Ascending aorta (tissue), 2 donors: ENCODE measurements at regions not wholly inside any gene's neighbourhood (a gene's known extent, or its start where the extent isn't known, plus 50 kb on each side); places are given as distances from the start of the nearest gene placed in this dataset.
"Not testable (repeated sequence)": the region's sequence is repeated elsewhere in the genome, so short reads cannot be mapped to it uniquely, and the experiment has no call there.

Experiments used
- DNase-seq, 2 donors: peaks; one replicate each; pipeline ENCODE4 v3.0.0-alpha.2; 2019; ENCODE audit warnings: low spot score in 2 of 2
- H3K27ac ChIP-seq, 2 donors: fragments of 200-600 bp; sonication (generic); one replicate each; pipeline ENCODE4 v1.5.1; 2016 to 2017; ENCODE audit warnings: mild to moderate bottlenecking in 1 of 2
- H3K27me3 ChIP-seq: fragments of 200-600 bp; sonication (generic); one replicate; pipeline ENCODE4 v1.5.1; 2017
- H3K36me3 ChIP-seq, 2 donors: fragments of 200-600 bp; sonication (generic); one replicate each; pipeline ENCODE4 v1.5.1; 2016
- H3K4me1 ChIP-seq, 2 donors: fragments of 200-600 bp; sonication (generic); one replicate each; pipeline ENCODE4 v1.5.1; 2016 to 2017; ENCODE audit warnings: mild to moderate bottlenecking in 1 of 2
- H3K4me3 ChIP-seq, 2 donors: fragments of 200-600 bp; sonication (generic); one replicate each; pipeline ENCODE4 v1.5.1; 2016 to 2017; ENCODE audit warnings: mild to moderate bottlenecking in 1 of 2
- H3K9me3 ChIP-seq, 2 donors: fragments of 200-600 bp; sonication (generic); one replicate each; pipeline ENCODE4 v1.5.1; 2016
- intact Hi-C: fragments of 100-400 bp; cut with DNase I; formaldehyde crosslinking; loops from one replicate; pipeline ENCODE4 v1.15.1; 2023
- TF ChIP-seq, protein P1 (sequence below), 3 experiments: fragments of 200-600 bp in 2 of 3; fragments of 450-650 bp in 1 of 3; sonication (generic) in 2 of 3; IDR thresholded peaks; one replicate each; pipeline ENCODE4 v1.5.1; 2016 to 2019; ENCODE audit warnings: antibody characterized with exemption in 3 of 3, mild to moderate bottlenecking in 1 of 3, moderate library complexity in 1 of 3

GRCh38 chr12:23375621-23376020 lies 573.8 kb downstream of the SOX5 start:
- no peak for DNase-seq
- TF ChIP-seq, protein P1, sequence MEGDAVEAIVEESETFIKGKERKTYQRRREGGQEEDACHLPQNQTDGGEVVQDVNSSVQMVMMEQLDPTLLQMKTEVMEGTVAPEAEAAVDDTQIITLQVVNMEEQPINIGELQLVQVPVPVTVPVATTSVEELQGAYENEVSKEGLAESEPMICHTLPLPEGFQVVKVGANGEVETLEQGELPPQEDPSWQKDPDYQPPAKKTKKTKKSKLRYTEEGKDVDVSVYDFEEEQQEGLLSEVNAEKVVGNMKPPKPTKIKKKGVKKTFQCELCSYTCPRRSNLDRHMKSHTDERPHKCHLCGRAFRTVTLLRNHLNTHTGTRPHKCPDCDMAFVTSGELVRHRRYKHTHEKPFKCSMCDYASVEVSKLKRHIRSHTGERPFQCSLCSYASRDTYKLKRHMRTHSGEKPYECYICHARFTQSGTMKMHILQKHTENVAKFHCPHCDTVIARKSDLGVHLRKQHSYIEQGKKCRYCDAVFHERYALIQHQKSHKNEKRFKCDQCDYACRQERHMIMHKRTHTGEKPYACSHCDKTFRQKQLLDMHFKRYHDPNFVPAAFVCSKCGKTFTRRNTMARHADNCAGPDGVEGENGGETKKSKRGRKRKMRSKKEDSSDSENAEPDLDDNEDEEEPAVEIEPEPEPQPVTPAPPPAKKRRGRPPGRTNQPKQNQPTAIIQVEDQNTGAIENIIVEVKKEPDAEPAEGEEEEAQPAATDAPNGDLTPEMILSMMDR (IDR thresholded peaks at IDR 0.05): no peak
- Histone ChIP-seq H3K36me3 (no peaks in the 10 kb centered on the region), H3K4me1 (no peaks in the 10 kb centered on the region), H3K27me3 (no peaks in the 10 kb centered on the region), H3K27ac (no peak overlapping the region), H3K4me3 (no peak overlapping the region), H3K9me3 (peaks cover 23 to 31% of the 10 kb centered on the region in 2 donors)
- intact Hi-C loops: no loop called here

DNA sequence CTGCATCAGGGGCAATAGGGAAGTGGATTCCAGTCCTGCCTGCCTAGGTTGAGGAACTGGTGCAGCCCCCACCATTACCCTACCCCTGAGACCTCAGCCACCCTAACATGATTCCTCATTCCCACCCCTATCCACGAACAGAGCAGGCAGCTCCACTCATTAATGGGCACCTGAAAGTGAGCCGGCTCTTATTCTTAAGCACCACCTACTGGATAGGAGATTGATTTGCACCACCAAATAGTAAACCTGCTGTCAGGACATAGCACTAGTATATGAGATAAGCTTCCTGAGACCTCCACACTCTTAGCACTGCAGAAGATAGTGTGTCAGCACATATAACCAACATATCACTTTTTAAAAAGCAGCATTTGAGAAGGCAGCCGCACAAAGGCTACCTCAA lies 573.2 kb downstream of the SOX5 start:
- H3K36me3 ChIP-seq: no peaks in the 10 kb centered on the region
- DNase-seq: no peak
- TF ChIP-seq, protein P1 (IDR thresholded peaks at IDR 0.05): no peak
- no peak overlapping the region for H3K27ac ChIP-seq
- intact Hi-C loops: no loop called here
- H3K4me3 ChIP-seq: no peak overlapping the region
- H3K4me1 ChIP-seq: no peaks in the 10 kb centered on the region
- peaks cover 23 to 31% of the 10 kb centered on the region in 2 donors for H3K9me3 ChIP-seq
- no peaks in the 10 kb centered on the region for H3K27me3 ChIP-seq

- Histone ChIP-seq H3K27me3 (no peaks in the 10 kb centered on the region), H3K27ac (no peak overlapping the region), H3K36me3 (no peaks in the 10 kb centered on the region), H3K4me3 (no peak overlapping the region), H3K4me1 (no peaks in the 10 kb centered on the region), H3K9me3 (peaks cover 23 to 31% of the 10 kb centered on the region in 2 donors)
- intact Hi-C loops: no loop called here
- DNase-seq: no peak
- TF ChIP-seq, protein P1 (IDR thresholded peaks at IDR 0.05): no peak
Measured at GRCh38 chr12:23380419-23381100, 568.9 kb downstream of the SOX5 start.

- H3K27ac ChIP-seq, intact Hi-C loops, H3K36me3 ChIP-seq, H3K4me3 ChIP-seq, DNase-seq, H3K27me3 ChIP-seq, H3K4me1 ChIP-seq, H3K9me3 ChIP-seq: not testable (repeated sequence)
Measured at GRCh38 chr12:23388898-23389297, 560.6 kb downstream of the SOX5 start.

- H3K36me3 ChIP-seq, H3K9me3 ChIP-seq, H3K4me3 ChIP-seq, intact Hi-C loops, H3K4me1 ChIP-seq, DNase-seq, H3K27ac ChIP-seq, H3K27me3 ChIP-seq: not testable (repeated sequence)
Measured at GRCh38 chr12:23389315-23389714, 560.2 kb downstream of the SOX5 start.

GRCh38 chr12:23399402-23399933 lies 550.0 kb downstream of the SOX5 start:
- H3K4me3 ChIP-seq: no peak overlapping the region
- no peak overlapping the region for H3K27ac ChIP-seq
- no peaks in the 10 kb centered on the region for H3K4me1 ChIP-seq
- TF ChIP-seq, protein P1 (IDR thresholded peaks at IDR 0.05): no peak
- H3K27me3 ChIP-seq: no peaks in the 10 kb centered on the region
- no peaks in the 10 kb centered on the region for H3K36me3 ChIP-seq
- intact Hi-C loops: no loop called here
- H3K9me3 ChIP-seq: peaks cover 0 to 3% of the 10 kb centered on the region in 2 donors
- DNase-seq: no peak
